ENCODE measurements at regions not wholly inside any gene's neighbourhood (a gene's known extent, or its start where the extent isn't known, plus 50 kb on each side); places are given as distances from the start of the nearest gene placed in this dataset.

GRCh38 chr10:113269333-113269732 is 283.5 kb upstream of the HABP2 start:
- no peak for TF ChIP-seq CTCF (IDR thresholded peaks at IDR 0.05)
- no peak for TF ChIP-seq POLR2A (IDR thresholded peaks at IDR 0.05)
- TF ChIP-seq EP300 (IDR thresholded peaks at IDR 0.05): no peak

Data from tibial nerve (tissue), 4 donors.